CD4-positive, CD25-positive, alpha-beta regulatory T cell (primary cell): ENCODE measurements at regions not wholly inside any gene's neighbourhood (a gene's known extent, or its start where the extent isn't known, plus 50 kb on each side); places are given as distances from the start of the nearest gene placed in this dataset.
A peak's percentile ranks its signal among the peaks of the same experiment; 100 is the strongest.

Experiments used
- ATAC-seq, 2 donors: fragments of 150-1000 bp; cut with Tn5 transposase; one replicate each; pipeline ENCODE4 v1.10.0; 2021; ENCODE audit warnings: low read depth in 2 of 2, moderate number of reproducible peaks in 2 of 2, moderate library complexity in 1 of 2
- DNase-seq, 3 donors: peaks; one replicate each; pipeline versions ENCODE4 v3.0.0 to v3.0.0-alpha.2; 2012 to 2022; ENCODE audit warnings: mixed read lengths in 1 of 3
- H3K27ac ChIP-seq: one replicate; pipeline ENCODE4 v1.7.0; 2013; ENCODE audit warnings: mild to moderate bottlenecking, low read length; ENCODE audit not compliant: insufficient read depth, poor library complexity, severe bottlenecking
- H3K27me3 ChIP-seq: one replicate; pipeline ENCODE4 v1.7.0; 2013; ENCODE audit warnings: low read length; ENCODE audit not compliant: control insufficient read depth, insufficient read depth
- H3K36me3 ChIP-seq: one replicate; pipeline ENCODE4 v1.7.0; 2013; ENCODE audit warnings: mild to moderate bottlenecking, low read length, moderate library complexity; ENCODE audit not compliant: control insufficient read depth, insufficient read depth
- H3K4me1 ChIP-seq: 2 replicates; pipeline ENCODE4 v1.7.0; 2013; ENCODE audit warnings: mild to moderate bottlenecking, low read length; ENCODE audit not compliant: insufficient read depth, control insufficient read depth, poor library complexity, severe bottlenecking
- H3K4me3 ChIP-seq: one replicate; pipeline ENCODE4 v1.7.0; 2013; ENCODE audit warnings: low read depth, mild to moderate bottlenecking, low read length, moderate library complexity
- H3K9me3 ChIP-seq, 2 experiments: 1 replicate in 1 of 2; 2 replicates in 1 of 2; pipeline ENCODE4 v1.7.0; 2013; ENCODE audit warnings: low read length in 2 of 2, mild to moderate bottlenecking in 1 of 2, moderate library complexity in 1 of 2; ENCODE audit not compliant: control insufficient read depth in 2 of 2
- H3K27ac Mint-ChIP-seq, 3 donors: one replicate each; pipeline ENCODE4 v1.8.0; 2020 to 2022; ENCODE audit warnings: mild to moderate bottlenecking in 3 of 3, mixed read lengths in 3 of 3, moderate library complexity in 2 of 3
- H3K27me3 Mint-ChIP-seq: one replicate; pipeline ENCODE4 v1.8.0; 2022; ENCODE audit warnings: mild to moderate bottlenecking, mixed read lengths
- H3K36me3 Mint-ChIP-seq: one replicate; pipeline ENCODE4 v1.8.0; 2020; ENCODE audit warnings: mixed read lengths
- H3K4me1 Mint-ChIP-seq, 4 donors: one replicate each; pipeline ENCODE4 v1.8.0; 2020 to 2022; ENCODE audit warnings: mixed read lengths in 4 of 4, mild to moderate bottlenecking in 1 of 4
- H3K4me3 Mint-ChIP-seq, 4 donors: one replicate each; pipeline ENCODE4 v1.8.0; 2020 to 2022; ENCODE audit warnings: mild to moderate bottlenecking in 4 of 4, mixed read lengths in 4 of 4, moderate library complexity in 3 of 4
- H3K9me3 Mint-ChIP-seq, 7 donors: one replicate each; pipeline ENCODE4 v1.8.0; 2020 to 2022; ENCODE audit warnings: mixed read lengths in 7 of 7, mild to moderate bottlenecking in 3 of 7, moderate library complexity in 2 of 7

GRCh38 chr2:41871080-41871479 is 176.7 kb upstream of the PKDCC start:
- H3K9me3 ChIP-seq: no peaks in the 10 kb centered on the region
- H3K27ac Mint-ChIP-seq: no peak overlapping the region
- no peak for DNase-seq

DNA sequence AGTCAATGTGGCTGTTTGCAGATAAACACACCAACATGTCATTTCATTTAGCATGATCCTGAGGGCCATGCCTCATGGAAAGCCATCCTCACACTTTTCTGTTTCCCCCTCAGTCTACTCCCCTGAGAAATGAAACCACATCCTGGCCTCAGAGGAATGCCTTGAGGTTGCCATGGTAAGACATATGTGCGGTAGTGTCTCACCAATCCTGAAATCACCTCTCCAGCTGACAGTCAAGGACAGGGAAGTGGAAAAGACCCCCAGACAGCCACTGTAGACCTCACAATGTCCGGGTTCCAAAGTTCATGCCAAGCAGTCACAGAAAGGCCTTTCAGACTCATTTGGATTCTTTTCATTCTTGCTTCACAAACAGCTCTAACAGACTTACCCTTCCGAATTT is 175.2 kb upstream of the PKDCC start:
- Histone ChIP-seq H3K4me1 (no peaks in the 10 kb centered on the region), H3K9me3 (no peaks in the 10 kb centered on the region), H3K27me3 (peaks cover 4% of the 10 kb centered on the region), H3K36me3 (no peaks in the 10 kb centered on the region), H3K27ac (no peak overlapping the region), H3K4me3 (no peak overlapping the region)
- Mint-ChIP-seq H3K36me3 (no peaks in the 10 kb centered on the region), H3K4me1 (no peaks in the 10 kb centered on the region), H3K9me3 (no peaks in the 10 kb centered on the region), H3K27me3 (peaks cover 17% of the 10 kb centered on the region), H3K4me3 (no peak overlapping the region), H3K27ac (no peak overlapping the region)
- DNase-seq (peak in 1 of 3 donors; percentile 11), ATAC-seq (no peak)

More at GRCh38 chr2:41871080-41871479, 176.7 kb upstream of the PKDCC start:
- Histone ChIP-seq H3K4me3 (no peak overlapping the region), H3K36me3 (no peaks in the 10 kb centered on the region), H3K4me1 (no peaks in the 10 kb centered on the region), H3K27me3 (peaks cover 4% of the 10 kb centered on the region), H3K27ac (no peak overlapping the region)
- H3K9me3 Mint-ChIP-seq: no peaks in the 10 kb centered on the region
- H3K36me3 Mint-ChIP-seq: no peaks in the 10 kb centered on the region
- H3K27me3 Mint-ChIP-seq: peaks cover 5% of the 10 kb centered on the region
- no peak overlapping the region for H3K4me3 Mint-ChIP-seq
- no peaks in the 10 kb centered on the region for H3K4me1 Mint-ChIP-seq
- ATAC-seq: no peak

DNA sequence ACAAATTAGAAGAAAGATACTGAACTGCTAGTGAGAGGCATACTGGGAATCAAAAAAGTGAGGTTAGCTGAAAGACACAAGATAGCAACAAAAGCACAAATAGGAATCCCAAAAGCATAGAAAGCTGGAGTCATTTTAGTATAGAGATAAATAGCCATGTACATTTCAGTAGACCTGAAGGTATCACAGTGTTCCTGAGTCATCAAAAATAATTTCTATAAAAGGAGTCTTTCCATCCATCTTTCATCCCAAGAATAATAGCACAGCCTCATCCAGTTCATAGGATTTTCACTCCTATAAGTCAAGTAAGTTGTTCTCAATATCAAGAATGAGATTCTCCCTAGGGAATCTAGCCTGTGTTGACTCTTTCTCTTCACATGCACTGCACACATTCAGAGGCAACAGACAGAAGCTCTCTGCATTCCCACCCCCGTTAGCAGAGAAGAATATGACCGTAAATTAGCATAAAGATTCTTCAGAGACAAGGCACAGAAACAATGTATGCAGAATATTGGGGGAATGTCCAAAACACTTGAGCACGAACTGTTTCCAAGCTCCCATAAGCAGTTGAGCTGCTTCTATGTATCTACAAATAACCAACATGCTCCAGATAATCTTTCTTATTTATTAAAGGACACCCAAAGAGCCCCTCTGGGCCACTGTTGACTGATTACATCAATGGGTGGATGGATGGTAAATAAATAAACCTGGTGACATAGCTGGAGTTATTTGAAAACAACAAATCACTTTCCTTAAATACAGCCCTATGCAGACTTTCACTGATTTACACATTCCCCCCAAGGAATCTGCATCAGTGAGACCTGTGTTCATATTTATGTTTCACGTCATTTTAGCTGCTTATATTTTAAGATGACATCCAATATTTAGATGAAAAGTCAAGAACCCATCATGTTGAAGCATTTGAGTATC is 174.5 kb upstream of the PKDCC start:
- Histone ChIP-seq H3K27ac (no peak overlapping the region), H3K27me3 (peaks cover 2% of the 10 kb centered on the region), H3K9me3 (no peaks in the 10 kb centered on the region), H3K36me3 (no peaks in the 10 kb centered on the region), H3K4me1 (no peaks in the 10 kb centered on the region), H3K4me3 (no peak overlapping the region)
- Mint-ChIP-seq H3K27me3 (peaks cover 17% of the 10 kb centered on the region), H3K27ac (no peak overlapping the region), H3K9me3 (no peaks in the 10 kb centered on the region), H3K4me3 (no peak overlapping the region), H3K4me1 (no peaks in the 10 kb centered on the region), H3K36me3 (no peaks in the 10 kb centered on the region)
- DNase-seq (no peak), ATAC-seq (no peak)

GRCh38 chr2:41877114-41877678 is 170.6 kb upstream of the PKDCC start:
- DNase-seq (no peak), ATAC-seq (no peak)
- H3K27ac ChIP-seq: no peak overlapping the region
- H3K36me3 Mint-ChIP-seq: no peaks in the 10 kb centered on the region
- H3K9me3 ChIP-seq: no peaks in the 10 kb centered on the region
- no peak overlapping the region for H3K4me3 Mint-ChIP-seq
- no peaks in the 10 kb centered on the region for H3K9me3 Mint-ChIP-seq
- no peak overlapping the region for H3K27ac Mint-ChIP-seq
- no peaks in the 10 kb centered on the region for H3K4me1 Mint-ChIP-seq
- H3K36me3 ChIP-seq: no peaks in the 10 kb centered on the region
- peaks cover 24% of the 10 kb centered on the region for H3K27me3 Mint-ChIP-seq
- H3K27me3 ChIP-seq: peaks cover 2% of the 10 kb centered on the region
- no peaks in the 10 kb centered on the region for H3K4me1 ChIP-seq
- no peak overlapping the region for H3K4me3 ChIP-seq

GRCh38 chr2:41878056-41878455 is 169.8 kb upstream of the PKDCC start:
- H3K4me1 Mint-ChIP-seq: no peaks in the 10 kb centered on the region
- Histone ChIP-seq H3K4me3 (no peak overlapping the region), H3K9me3 (no peaks in the 10 kb centered on the region), H3K27me3 (peaks cover 2% of the 10 kb centered on the region), H3K27ac (no peak overlapping the region), H3K4me1 (no peaks in the 10 kb centered on the region), H3K36me3 (no peaks in the 10 kb centered on the region)
- H3K36me3 Mint-ChIP-seq: no peaks in the 10 kb centered on the region
- ATAC-seq: no peak
- DNase-seq: no peak
- H3K4me3 Mint-ChIP-seq: no peak overlapping the region
- H3K27me3 Mint-ChIP-seq: peaks cover 31% of the 10 kb centered on the region
- H3K27ac Mint-ChIP-seq: no peak overlapping the region
- H3K9me3 Mint-ChIP-seq: no peaks in the 10 kb centered on the region

DNA sequence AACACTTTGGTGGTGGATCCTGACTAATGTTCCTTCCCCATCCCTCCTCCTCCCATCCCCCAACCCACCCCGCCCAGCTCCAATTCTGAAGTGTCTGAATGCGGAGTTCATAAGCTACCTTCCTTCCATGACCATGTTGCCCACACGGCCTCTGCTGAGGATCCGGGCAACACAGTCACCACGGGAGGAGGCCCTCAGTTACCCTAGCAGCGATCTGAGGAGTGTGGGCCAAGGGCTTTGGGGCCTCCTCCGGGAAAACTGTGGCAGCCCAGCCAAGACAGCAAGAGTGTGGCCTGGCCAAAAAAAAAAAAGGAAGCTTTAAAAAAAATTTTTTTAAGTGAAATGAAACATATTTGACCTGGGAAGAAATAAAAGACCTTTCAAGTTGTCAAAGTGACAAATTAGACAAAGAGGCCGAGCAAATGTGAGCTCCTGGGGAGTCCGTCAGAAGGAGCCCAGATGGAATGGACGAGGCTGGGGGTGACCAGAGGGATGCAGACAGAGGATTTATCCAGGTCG is 169.0 kb upstream of the PKDCC start:
- Mint-ChIP-seq H3K36me3 (no peaks in the 10 kb centered on the region), H3K4me3 (no peak overlapping the region), H3K27me3 (peaks cover 32% of the 10 kb centered on the region), H3K4me1 (no peaks in the 10 kb centered on the region), H3K9me3 (no peaks in the 10 kb centered on the region), H3K27ac (no peak overlapping the region)
- Histone ChIP-seq H3K27me3 (peaks cover 2% of the 10 kb centered on the region), H3K36me3 (no peaks in the 10 kb centered on the region), H3K4me3 (no peak overlapping the region), H3K4me1 (no peaks in the 10 kb centered on the region), H3K9me3 (no peaks in the 10 kb centered on the region), H3K27ac (no peak overlapping the region)
- DNase-seq (no peak), ATAC-seq (no peak)

- DNase-seq (no peak), ATAC-seq (no peak)
- Mint-ChIP-seq H3K36me3 (no peaks in the 10 kb centered on the region), H3K27ac (no peak overlapping the region), H3K9me3 (no peaks in the 10 kb centered on the region), H3K4me1 (no peaks in the 10 kb centered on the region), H3K4me3 (no peak overlapping the region), H3K27me3 (peaks cover 32% of the 10 kb centered on the region)
- no peak overlapping the region for H3K4me3 ChIP-seq
- no peaks in the 10 kb centered on the region for H3K9me3 ChIP-seq
- H3K4me1 ChIP-seq: no peaks in the 10 kb centered on the region
- H3K36me3 ChIP-seq: no peaks in the 10 kb centered on the region
- peaks cover 2% of the 10 kb centered on the region for H3K27me3 ChIP-seq
- H3K27ac ChIP-seq: no peak overlapping the region
These were observed 168.4 kb upstream of the PKDCC start for GRCh38 chr2:41879235-41879916.
